Left cardiac atrium (tissue), 4 donors: ENCODE measurements at regions not wholly inside any gene's neighbourhood (a gene's known extent, or its start where the extent isn't known, plus 50 kb on each side); places are given as distances from the start of the nearest gene placed in this dataset.
"Not testable (repeated sequence)": the region's sequence is repeated elsewhere in the genome, so short reads cannot be mapped to it uniquely, and the experiment has no call there.

ENCODE experiments used
- ATAC-seq, 2 donors: fragments of 200-7000 bp; cut with Tn5 transposase; one replicate each; pipeline ENCODE4 v1.9.1; 2020; ENCODE audit warnings: mild to moderate bottlenecking in 2 of 2, moderate library complexity in 2 of 2
- DNase-seq: peaks from one replicate; pipeline ENCODE4 v3.0.0-alpha.2; 2020
- intact Hi-C, 2 donors: fragments of 100-400 bp; cut with DNase I; formaldehyde crosslinking; loops; one replicate each; pipeline versions ENCODE4 v1.14.1 to v1.15.1; 2022 to 2023
- donor health status: DM: no; HTN: yes; CAD: no.
- donor health status: DM: no; HTN: yes; CAD: no; lungs with severe emphysema.
- donor health status: DM: yes; HTN: yes; CAD: no.
- donor health status: Dilated cardiomyopathy.

GRCh38 chr22:48417225-48418070 lies 1410.2 kb downstream of the BRD1 start:
- no peak for DNase-seq
- intact Hi-C loops, result no loop called here
- ATAC-seq, result no peak

GRCh38 chr22:48416396-48417224 lies 1411.1 kb downstream of the BRD1 start:
- intact Hi-C loops, result no loop called here
- ATAC-seq, result no peak

DNA sequence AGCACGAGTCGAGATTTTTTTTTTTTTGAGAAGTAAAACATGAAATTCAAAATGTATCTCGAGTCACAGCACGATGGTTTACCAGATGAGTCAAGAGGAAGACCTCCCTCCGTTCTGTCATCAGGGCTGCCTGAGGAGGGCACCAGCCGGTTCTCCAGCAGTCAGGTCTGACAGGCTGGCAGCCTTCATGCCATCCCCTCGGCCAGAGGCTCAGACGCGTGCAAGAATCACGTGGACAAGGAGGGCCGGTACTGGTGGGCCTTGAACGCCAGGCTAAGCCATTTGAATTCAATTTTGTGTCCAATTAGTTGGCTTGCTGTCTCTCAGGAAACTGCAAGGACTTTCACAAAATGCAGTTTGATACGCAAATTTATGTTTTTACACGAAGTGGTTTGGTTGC lies 1412.2 kb downstream of the BRD1 start:
- intact Hi-C loops, result no loop called here
- DNase-seq (no peak), ATAC-seq (no peak)

More at GRCh38 chr22:48416396-48417224, 1411.1 kb downstream of the BRD1 start:
- no peak for DNase-seq

- ATAC-seq (no peak), DNase-seq (no peak)
- intact Hi-C loops, result no loop called here
Observed at GRCh38 chr22:48414651-48415050, 1413.0 kb downstream of the BRD1 start.

- DNase-seq, ATAC-seq, intact Hi-C loops: not testable (repeated sequence)
Observed at GRCh38 chr22:48412931-48413330, 1414.7 kb downstream of the BRD1 start.

- ATAC-seq (no peak), DNase-seq (no peak)
- intact Hi-C loops, result no loop called here
Observed at GRCh38 chr22:48410536-48410935, 1417.1 kb downstream of the BRD1 start.

- intact Hi-C loops, result no loop called here
- DNase-seq (no peak), ATAC-seq (no peak)
Observed at GRCh38 chr22:48407256-48407955, 1420.3 kb downstream of the BRD1 start.

DNA sequence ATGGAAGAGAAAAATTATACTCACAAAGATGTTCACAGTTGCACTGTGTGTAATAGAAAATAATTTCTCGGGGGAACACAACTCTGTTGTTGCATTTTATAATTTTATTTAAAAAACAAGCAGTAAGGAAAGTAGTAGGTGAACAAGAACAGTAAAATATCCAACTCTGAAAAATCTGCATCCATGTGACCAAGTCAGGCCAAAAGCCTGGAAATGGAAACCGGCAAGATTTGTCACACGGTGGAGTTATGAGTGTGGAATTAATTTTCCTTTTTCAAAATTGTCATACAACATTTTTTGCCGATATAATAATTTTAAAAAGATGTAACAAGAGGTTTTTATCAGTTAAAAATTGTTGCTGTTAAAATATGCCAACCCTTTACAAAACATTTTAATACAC lies 1421.5 kb downstream of the BRD1 start:
- ATAC-seq, result no peak
- no peak for DNase-seq
- intact Hi-C loops, result no loop called here

DNA sequence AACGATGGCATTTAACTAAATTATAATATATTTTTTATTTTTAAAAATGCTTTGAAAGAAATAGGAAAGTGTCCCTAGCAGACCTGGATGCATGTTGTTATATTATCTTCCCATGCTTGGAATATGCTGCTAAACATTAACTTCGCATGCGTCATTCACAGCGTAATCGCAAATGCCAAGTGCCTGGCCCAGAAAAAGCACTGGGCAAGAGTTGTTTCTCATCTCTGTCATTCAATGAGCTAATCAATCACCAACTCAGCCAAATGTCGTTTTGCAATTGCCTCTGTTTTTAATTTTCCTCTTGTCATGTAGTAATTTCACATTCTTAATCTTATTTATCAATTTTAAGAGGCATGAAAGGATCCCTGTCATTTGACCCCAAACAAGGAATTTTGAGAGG lies 1421.9 kb downstream of the BRD1 start:
- intact Hi-C loops, result no loop called here
- ATAC-seq, result no peak
- no peak for DNase-seq

- ATAC-seq (no peak), DNase-seq (no peak)
Observed at GRCh38 chr22:48404801-48405447, 1422.7 kb downstream of the BRD1 start.

GRCh38 chr22:48403521-48404403 lies 1423.9 kb downstream of the BRD1 start:
- no peak for ATAC-seq
- intact Hi-C loops, result no loop called here
- no peak for DNase-seq

More at GRCh38 chr22:48404801-48405447, 1422.7 kb downstream of the BRD1 start:
- intact Hi-C loops, result no loop called here

- ATAC-seq, result no peak
- intact Hi-C loops, result no loop called here
Observed at GRCh38 chr22:48402591-48403031, 1425.1 kb downstream of the BRD1 start.

GRCh38 chr22:48401523-48401922 lies 1426.2 kb downstream of the BRD1 start:
- ATAC-seq, DNase-seq, intact Hi-C loops: not testable (repeated sequence)

More at GRCh38 chr22:48402591-48403031, 1425.1 kb downstream of the BRD1 start:
- no peak for DNase-seq

DNA sequence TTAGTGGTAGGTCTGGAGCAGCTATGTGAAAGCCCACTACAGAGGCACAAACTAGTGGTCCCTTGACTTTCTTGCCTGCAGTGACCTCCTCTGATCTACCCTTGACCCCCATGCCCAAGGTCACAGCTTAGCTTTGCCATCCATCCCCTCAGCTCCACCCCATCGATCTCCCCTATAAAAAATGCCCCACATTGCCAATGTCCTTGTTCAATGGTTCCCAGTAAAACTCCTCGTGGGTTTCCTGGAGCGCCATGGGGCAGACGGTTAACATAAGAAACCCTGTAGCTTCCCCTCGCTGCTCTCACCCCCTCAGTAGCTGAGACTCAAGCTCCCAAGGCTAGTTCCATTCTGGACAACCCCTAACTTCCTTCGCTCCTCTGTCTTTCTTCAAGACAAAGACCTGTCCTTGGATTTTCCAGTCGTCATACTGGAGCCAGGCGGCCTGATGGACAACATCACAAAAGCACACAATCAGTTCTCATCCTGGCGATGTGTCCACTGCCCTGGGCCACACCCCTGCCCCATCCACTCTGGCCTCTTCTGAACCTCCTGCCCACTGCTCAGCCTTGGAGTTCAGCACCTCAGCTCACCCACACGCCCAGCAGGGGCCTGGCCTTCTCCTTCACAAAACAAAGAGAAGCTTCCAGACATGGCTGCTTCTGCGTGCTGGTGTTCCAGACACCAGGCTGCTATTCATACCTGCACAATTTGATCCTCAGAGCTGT lies 1429.3 kb downstream of the BRD1 start:
- ATAC-seq, result no peak
- intact Hi-C loops, result no loop called here
- no peak for DNase-seq

DNA sequence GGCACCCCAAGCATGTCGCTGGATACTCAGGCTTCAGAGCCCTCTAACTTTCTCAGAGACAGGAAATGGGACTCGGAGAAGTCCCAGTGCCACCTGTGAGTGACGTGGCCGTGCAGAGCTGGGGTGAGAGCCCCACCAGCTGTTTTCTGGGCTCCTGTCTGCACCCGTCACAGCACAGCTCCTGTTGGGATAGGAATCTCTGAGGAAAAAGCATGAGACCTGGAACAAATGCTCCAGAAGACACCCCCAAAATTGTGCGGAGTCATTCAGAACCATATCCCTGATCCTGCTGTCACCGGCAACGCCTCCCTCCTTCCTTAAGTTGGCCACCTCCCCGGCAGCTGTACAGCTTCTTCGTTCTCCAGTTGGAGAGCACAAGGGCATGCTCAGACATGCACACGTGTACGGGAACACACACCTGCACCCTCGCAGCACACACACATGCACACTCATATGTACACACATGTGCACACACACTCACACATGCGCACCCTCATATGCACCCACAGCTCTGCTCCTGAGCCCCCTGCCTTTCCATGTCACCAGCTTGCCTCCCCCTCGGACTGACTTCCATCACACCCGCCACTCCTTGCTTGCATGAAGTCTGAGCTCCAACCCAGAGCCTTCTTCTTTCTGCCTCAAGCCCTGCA lies 1430.0 kb downstream of the BRD1 start:
- no peak for ATAC-seq
- intact Hi-C loops, result no loop called here
- DNase-seq, result no peak

DNA sequence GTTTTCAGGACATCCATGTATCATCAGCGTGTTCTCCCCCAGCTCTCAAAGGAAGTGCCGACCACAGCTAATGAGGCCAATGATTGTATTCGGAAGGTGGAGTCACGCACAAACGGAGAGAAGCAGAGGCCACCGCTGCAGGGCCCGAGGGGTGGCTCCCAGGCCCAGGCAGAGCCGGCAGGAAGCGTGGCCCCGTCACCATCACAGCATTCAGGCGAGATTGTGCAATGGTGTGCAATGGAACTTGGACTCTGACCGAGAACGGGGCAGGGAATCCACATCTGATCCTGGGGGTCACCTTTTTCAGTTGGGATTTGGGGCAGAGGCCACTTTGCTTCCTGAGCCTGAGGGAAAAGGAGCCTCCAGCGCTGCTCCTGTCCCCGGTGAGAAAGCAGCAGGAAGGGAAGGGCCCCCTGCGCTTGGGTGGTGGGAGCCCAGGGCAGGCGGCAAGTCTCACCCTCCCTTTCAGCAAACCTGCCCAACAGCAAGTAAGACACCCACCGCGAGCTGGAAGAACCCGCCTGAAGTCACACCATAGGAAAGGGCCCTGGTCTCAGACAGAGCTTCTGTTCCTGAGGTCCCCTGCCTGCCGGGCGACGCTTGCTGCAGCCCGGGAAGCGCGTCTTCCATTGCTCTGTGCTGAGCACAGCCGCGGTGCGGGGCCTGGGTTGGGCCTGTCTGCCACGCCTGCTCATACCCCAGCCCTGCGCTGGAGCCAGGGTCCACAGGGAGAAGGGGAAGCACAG lies 1430.7 kb downstream of the BRD1 start:
- intact Hi-C loops, result no loop called here
- no peak for ATAC-seq
- DNase-seq, result no peak
